Natural killer cell (primary cell): ENCODE measurements at regions not wholly inside any gene's neighbourhood (a gene's known extent, or its start where the extent isn't known, plus 50 kb on each side); places are given as distances from the start of the nearest gene placed in this dataset.
A peak's percentile ranks its signal among the peaks of the same experiment; 100 is the strongest.

Source experiments
- ATAC-seq, 3 donors: fragments of 150-1000 bp in 2 of 3; fragments of 200-7000 bp in 1 of 3; cut with Tn5 transposase; 1 replicate in 1 of 3; 2 replicates in 2 of 3; pipeline ENCODE4 v1.10.0; 2021; ENCODE audit warnings: mild to moderate bottlenecking in 2 of 3, moderate library complexity in 2 of 3
- DNase-seq, 2 donors: peaks; one replicate each; pipeline versions ENCODE4 v3.0.0 to v3.0.0-alpha.2; 2013 to 2021; ENCODE audit warnings: mixed read lengths in 1 of 2
- H3K27ac ChIP-seq: one replicate; pipeline ENCODE4 v1.5.1; 2013; ENCODE audit warnings: mild to moderate bottlenecking, low read length
- H3K27me3 ChIP-seq: one replicate; pipeline ENCODE4 v1.6.1; 2013; ENCODE audit warnings: low read length; ENCODE audit not compliant: control insufficient read depth, insufficient read depth
- H3K36me3 ChIP-seq: one replicate; pipeline ENCODE4 v1.6.1; 2013; ENCODE audit warnings: low read length; ENCODE audit not compliant: control insufficient read depth, insufficient read depth
- H3K4me1 ChIP-seq: one replicate; pipeline ENCODE4 v1.6.1; 2013; ENCODE audit warnings: low read length; ENCODE audit not compliant: control insufficient read depth, insufficient read depth
- H3K4me3 ChIP-seq: one replicate; pipeline ENCODE4 v1.5.1; 2013; ENCODE audit warnings: low read length
- H3K9me3 ChIP-seq: one replicate; pipeline ENCODE4 v1.6.1; 2013; ENCODE audit warnings: low read length; ENCODE audit not compliant: control insufficient read depth, insufficient read depth
- H3K27ac Mint-ChIP-seq, 2 donors: one replicate each; pipeline ENCODE4 v1.8.0; 2022; ENCODE audit warnings: mild to moderate bottlenecking in 2 of 2, mixed read lengths in 2 of 2, moderate library complexity in 1 of 2
- H3K27me3 Mint-ChIP-seq, 2 donors: one replicate each; pipeline ENCODE4 v1.8.0; 2022; ENCODE audit warnings: low read depth in 2 of 2, mixed read lengths in 2 of 2
- H3K36me3 Mint-ChIP-seq: one replicate; pipeline ENCODE4 v1.8.0; 2022; ENCODE audit warnings: mixed read lengths
- H3K4me1 Mint-ChIP-seq, 2 donors: one replicate each; pipeline ENCODE4 v1.8.0; 2022; ENCODE audit warnings: mixed read lengths in 2 of 2
- H3K4me3 Mint-ChIP-seq: one replicate; pipeline ENCODE4 v1.8.0; 2022; ENCODE audit warnings: mild to moderate bottlenecking, moderate library complexity, mixed read lengths
- H3K9me3 Mint-ChIP-seq, 2 donors: one replicate each; pipeline ENCODE4 v1.8.0; 2022; ENCODE audit warnings: mixed read lengths in 2 of 2
- WGBS: methylation state at CpG from one replicate; pipeline ENCODE4 v1.1.7; 2013; ENCODE audit warnings: missing lambda C conversion rate; ENCODE audit not compliant: insufficient coverage; 5-methylcytosine and 5-hydroxymethylcytosine counted together
- intact Hi-C: fragments of 100-400 bp; cut with micrococcal nuclease; formaldehyde crosslinking; loops from one replicate; pipeline ENCODE4 v1.14.2; 2022
- TF ChIP-seq, protein P1 (sequence below): fragments of 200-600 bp; IDR thresholded peaks from one replicate; pipeline ENCODE4 v1.8.0; 2022; ENCODE audit warnings: antibody characterized with exemption

DNA sequence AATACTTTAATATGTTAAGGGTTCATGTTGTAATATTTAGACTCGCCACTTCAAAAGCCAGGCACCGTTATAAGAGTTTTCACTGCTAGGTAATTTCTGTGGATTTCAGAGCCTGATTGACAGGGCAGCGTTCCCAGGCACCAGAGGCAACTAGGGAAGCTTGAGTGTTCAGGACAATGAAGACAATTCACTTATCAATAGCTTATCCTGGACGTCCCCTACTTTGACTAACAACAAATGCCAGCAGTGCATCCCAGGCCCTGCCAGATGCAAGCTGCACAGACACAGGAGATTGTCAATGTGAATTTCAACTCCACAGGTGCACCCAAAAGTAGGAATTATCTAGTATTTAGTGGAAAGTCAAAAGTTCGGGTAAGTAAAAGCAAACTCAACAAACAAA lies 179.3 kb upstream of the GYPC start:
- H3K4me1 ChIP-seq, result no peaks in the 10 kb centered on the region
- no peak for ATAC-seq
- peaks cover 8 to 34% of the 10 kb centered on the region in 2 donors for H3K27me3 Mint-ChIP-seq
- no peaks in the 10 kb centered on the region for H3K36me3 ChIP-seq
- intact Hi-C loops, result no loop called here
- TF ChIP-seq, protein P1, sequence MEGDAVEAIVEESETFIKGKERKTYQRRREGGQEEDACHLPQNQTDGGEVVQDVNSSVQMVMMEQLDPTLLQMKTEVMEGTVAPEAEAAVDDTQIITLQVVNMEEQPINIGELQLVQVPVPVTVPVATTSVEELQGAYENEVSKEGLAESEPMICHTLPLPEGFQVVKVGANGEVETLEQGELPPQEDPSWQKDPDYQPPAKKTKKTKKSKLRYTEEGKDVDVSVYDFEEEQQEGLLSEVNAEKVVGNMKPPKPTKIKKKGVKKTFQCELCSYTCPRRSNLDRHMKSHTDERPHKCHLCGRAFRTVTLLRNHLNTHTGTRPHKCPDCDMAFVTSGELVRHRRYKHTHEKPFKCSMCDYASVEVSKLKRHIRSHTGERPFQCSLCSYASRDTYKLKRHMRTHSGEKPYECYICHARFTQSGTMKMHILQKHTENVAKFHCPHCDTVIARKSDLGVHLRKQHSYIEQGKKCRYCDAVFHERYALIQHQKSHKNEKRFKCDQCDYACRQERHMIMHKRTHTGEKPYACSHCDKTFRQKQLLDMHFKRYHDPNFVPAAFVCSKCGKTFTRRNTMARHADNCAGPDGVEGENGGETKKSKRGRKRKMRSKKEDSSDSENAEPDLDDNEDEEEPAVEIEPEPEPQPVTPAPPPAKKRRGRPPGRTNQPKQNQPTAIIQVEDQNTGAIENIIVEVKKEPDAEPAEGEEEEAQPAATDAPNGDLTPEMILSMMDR, result no peak
- no peaks in the 10 kb centered on the region for H3K27me3 ChIP-seq
- no peaks in the 10 kb centered on the region for H3K4me1 Mint-ChIP-seq
- DNase-seq, result no peak
- no peak overlapping the region for H3K27ac Mint-ChIP-seq
- H3K27ac ChIP-seq, result no peak overlapping the region
- WGBS, result 66% methylated on average over 4 of the region's 5 CpGs
- no peaks in the 10 kb centered on the region for H3K9me3 ChIP-seq
- H3K36me3 Mint-ChIP-seq, result no peaks in the 10 kb centered on the region
- H3K9me3 Mint-ChIP-seq, result no peaks in the 10 kb centered on the region
- no peak overlapping the region for H3K4me3 Mint-ChIP-seq
- no peak overlapping the region for H3K4me3 ChIP-seq

DNA sequence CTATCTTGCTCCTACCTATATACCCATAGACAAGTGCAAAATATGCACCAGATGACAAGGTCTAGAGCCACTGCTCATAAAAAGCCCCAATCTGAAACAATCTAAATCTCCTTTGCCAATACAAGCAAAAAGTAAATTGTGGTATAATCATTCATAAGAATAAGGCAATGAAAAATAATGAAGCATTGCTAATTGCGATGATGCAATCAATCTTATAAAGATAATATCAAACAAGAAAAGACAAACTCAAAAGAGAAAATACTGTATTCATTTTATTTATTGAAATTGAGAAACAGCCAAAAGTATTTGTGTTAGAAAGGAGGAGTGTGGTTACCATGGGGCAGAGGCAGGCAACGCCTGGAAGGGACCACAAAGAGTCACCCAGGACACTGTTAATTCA lies 175.9 kb upstream of the GYPC start:
- no peaks in the 10 kb centered on the region for H3K4me1 Mint-ChIP-seq
- WGBS, result no CpG with 5 or more reads among the region's 2 CpGs

DNA sequence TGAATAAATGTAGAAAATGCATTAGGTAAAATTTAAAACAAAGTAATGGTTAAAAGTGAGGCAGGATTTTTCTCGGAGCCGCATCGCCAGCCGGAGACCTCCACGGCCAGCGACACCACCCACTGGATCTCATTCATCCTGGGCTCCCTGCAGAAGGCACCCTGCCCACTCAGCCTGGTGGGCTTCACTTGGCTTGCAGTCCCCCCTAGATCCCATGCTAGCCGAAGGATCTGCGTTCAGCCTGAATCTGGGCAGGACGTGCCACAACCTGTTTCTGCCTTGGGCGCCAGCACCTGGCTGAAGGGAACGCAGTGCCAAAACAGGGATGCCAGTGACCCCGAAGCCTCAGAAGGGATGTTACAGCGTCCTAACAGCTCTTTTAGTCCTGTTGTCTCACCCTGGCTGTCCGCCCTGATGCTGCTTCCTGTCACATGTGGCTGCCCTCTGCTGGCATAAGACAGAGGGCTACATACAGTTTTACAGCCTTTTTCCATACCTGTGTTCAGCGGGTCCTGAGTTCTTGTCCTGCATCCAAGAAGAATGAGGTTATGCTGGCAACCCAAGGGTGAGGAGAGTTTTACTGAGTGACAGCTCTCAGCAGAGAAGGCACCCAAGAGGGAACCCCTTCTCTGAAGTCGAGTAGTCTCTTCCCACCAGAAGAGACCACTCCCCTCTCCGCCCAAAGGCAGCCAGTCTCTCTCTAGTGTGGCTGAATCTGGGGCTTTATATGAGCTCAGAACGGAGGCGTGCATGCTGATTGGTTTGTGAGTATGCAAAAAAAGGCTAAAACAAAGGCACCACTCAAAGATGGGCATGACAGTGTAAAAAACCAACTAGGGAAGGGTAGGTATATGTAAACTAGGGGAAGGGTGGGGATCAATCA lies 173.1 kb upstream of the GYPC start:
- no peak for ATAC-seq
- no peaks in the 10 kb centered on the region for H3K27me3 ChIP-seq
- H3K4me1 Mint-ChIP-seq, result no peaks in the 10 kb centered on the region
- peaks cover 7 to 12% of the 10 kb centered on the region in 2 donors for H3K27me3 Mint-ChIP-seq
- intact Hi-C loops, result no loop called here
- H3K27ac Mint-ChIP-seq, result no peak overlapping the region
- no peaks in the 10 kb centered on the region for H3K9me3 ChIP-seq
- WGBS, result 87% methylated on average over 17 of the region's 19 CpGs
- DNase-seq, result peak in 1 of 2 donors; percentile 8
- H3K9me3 Mint-ChIP-seq, result no peaks in the 10 kb centered on the region
- H3K27ac ChIP-seq, result no peak overlapping the region
- no peak overlapping the region for H3K4me3 Mint-ChIP-seq
- no peaks in the 10 kb centered on the region for H3K36me3 Mint-ChIP-seq
- TF ChIP-seq, protein P1, result no peak
- H3K4me1 ChIP-seq, result no peaks in the 10 kb centered on the region
- H3K36me3 ChIP-seq, result no peaks in the 10 kb centered on the region
- H3K4me3 ChIP-seq, result no peak overlapping the region

More for the DNA sequence above, 175.9 kb upstream of the GYPC start:
- TF ChIP-seq, protein P1, result no peak
- Mint-ChIP-seq H3K36me3 (no peaks in the 10 kb centered on the region), H3K27me3 (peaks cover under 1 to 18% of the 10 kb centered on the region in 2 donors), H3K9me3 (no peaks in the 10 kb centered on the region), H3K27ac (no peak overlapping the region), H3K4me3 (no peak overlapping the region)
- DNase-seq (no peak), ATAC-seq (no peak)
- Histone ChIP-seq H3K4me1 (no peaks in the 10 kb centered on the region), H3K27me3 (no peaks in the 10 kb centered on the region), H3K36me3 (no peaks in the 10 kb centered on the region), H3K27ac (no peak overlapping the region), H3K9me3 (no peaks in the 10 kb centered on the region), H3K4me3 (no peak overlapping the region)
- intact Hi-C loops, result no loop called here

DNA sequence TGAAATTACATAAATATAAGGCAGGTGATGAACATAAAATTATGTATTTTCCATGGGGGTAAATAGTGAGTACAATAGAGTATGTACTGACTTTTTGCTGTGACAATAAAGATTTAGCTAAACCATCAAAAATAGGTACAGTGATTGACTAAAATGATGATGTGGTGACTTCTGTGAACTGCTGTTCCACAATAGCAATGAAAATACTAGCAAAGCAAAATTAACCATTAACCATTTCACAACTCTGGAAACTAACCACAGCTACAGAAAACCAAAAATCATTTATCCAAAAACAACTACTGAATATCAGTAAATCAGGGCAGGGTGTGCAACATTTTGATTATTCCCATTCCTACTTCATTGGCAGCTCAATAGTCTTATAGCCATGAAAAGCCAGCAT lies 161.4 kb upstream of the GYPC start:
- ATAC-seq (no peak), DNase-seq (no peak)
- Mint-ChIP-seq H3K27me3 (peaks cover 9 to 12% of the 10 kb centered on the region in 2 donors), H3K27ac (no peak overlapping the region), H3K4me3 (no peak overlapping the region), H3K4me1 (no peaks in the 10 kb centered on the region), H3K9me3 (peaks cover 3 to 13% of the 10 kb centered on the region in 2 donors), H3K36me3 (peaks cover 7% of the 10 kb centered on the region)
- Histone ChIP-seq H3K27me3 (no peaks in the 10 kb centered on the region), H3K4me3 (no peak overlapping the region), H3K9me3 (peaks cover 9% of the 10 kb centered on the region), H3K36me3 (no peaks in the 10 kb centered on the region), H3K4me1 (no peaks in the 10 kb centered on the region), H3K27ac (no peak overlapping the region)
- TF ChIP-seq, protein P1, result no peak
- intact Hi-C loops, result no loop called here
